IMR-90 (cell line): ENCODE measurements at regions not wholly inside any gene's neighbourhood (a gene's known extent, or its start where the extent isn't known, plus 50 kb on each side); places are given as distances from the start of the nearest gene placed in this dataset.

Source experiments
- ATAC-seq: fragments of 200-7000 bp; cut with Tn5 transposase; 2 replicates; pipeline ENCODE4 v1.9.1; 2020; ENCODE audit warnings: low read depth, mild to moderate bottlenecking, moderate library complexity
- BruUV-seq: library from RNA; stranded (reverse); fragments of 400-500 nt; replicated peaks from 2 replicates; lab custom pipeline; 2021; lab: Mats Ljungman, UMichigan
- CTCF ChIA-PET: fragments of 300-600 bp; formaldehyde crosslinking; extraction: SDS; loops from one replicate; lab custom pipeline; 2021; ENCODE audit warnings: antibody characterized with exemption; lab: Yijun Ruan, JAX
- POLR2A ChIA-PET: fragments of 300-600 bp; sonication (Branson Sonifier 250); formaldehyde crosslinking; loops from one replicate; lab custom pipeline; 2022; ENCODE audit warnings: antibody characterized with exemption; ENCODE audit not compliant: unreplicated experiment; lab: Charles Lee
- DNase-seq: peaks from one replicate; pipeline ENCODE4 v3.0.0; 2013
- H2AFZ ChIP-seq: replicated peaks from 2 replicates; pipeline ENCODE3; 2013; ENCODE audit warnings: low read length, mild to moderate bottlenecking; ENCODE audit not compliant: poor library complexity
- H2AK5ac ChIP-seq: 2 replicates; pipeline ENCODE4 v1.6.1; 2013; ENCODE audit warnings: low read depth, low read length, inconsistent platforms
- H2AK9ac ChIP-seq: replicated peaks from 2 replicates; pipeline ENCODE3; 2013; ENCODE audit warnings: mild to moderate bottlenecking, low read depth, low read length, moderate library complexity; ENCODE audit not compliant: poor library complexity
- H2BK120ac ChIP-seq: 2 replicates; pipeline ENCODE4 v1.6.1; 2013; ENCODE audit warnings: low read depth, low read length, inconsistent platforms
- H2BK15ac ChIP-seq: 3 replicates; pipeline ENCODE4 v1.6.1; 2013; ENCODE audit warnings: low read depth, low read length, inconsistent platforms
- H2BK20ac ChIP-seq: 2 replicates; pipeline ENCODE4 v1.6.1; 2013; ENCODE audit warnings: low read depth, mild to moderate bottlenecking, inconsistent platforms, low read length, moderate library complexity
- H2BK5ac ChIP-seq: 2 replicates; pipeline ENCODE4 v1.6.1; 2013; ENCODE audit warnings: mild to moderate bottlenecking, low read depth, low read length, inconsistent platforms; ENCODE audit not compliant: poor library complexity, severe bottlenecking
- H3K14ac ChIP-seq: replicated peaks from 2 replicates; pipeline ENCODE4 v1.6.1; 2013; ENCODE audit warnings: low read depth, low read length, inconsistent platforms
- H3K18ac ChIP-seq: 2 replicates; pipeline ENCODE4 v1.6.1; 2013; ENCODE audit warnings: low read depth, low read length, control low read depth
- H3K23ac ChIP-seq: 2 replicates; pipeline ENCODE4 v1.6.1; 2013; ENCODE audit warnings: low read depth, low read length, inconsistent platforms
- H3K27ac ChIP-seq: 2 replicates; pipeline ENCODE4 v1.5.1; 2013; ENCODE audit warnings: mild to moderate bottlenecking, control low read depth, low read length; ENCODE audit not compliant: insufficient read depth
- H3K27me3 ChIP-seq: 2 replicates; pipeline ENCODE4 v1.6.1; 2013; ENCODE audit warnings: low read length; ENCODE audit not compliant: control insufficient read depth, insufficient read depth
- H3K36me3 ChIP-seq: 2 replicates; pipeline ENCODE4 v1.6.1; 2013; ENCODE audit warnings: low read length, mixed read lengths; ENCODE audit not compliant: control insufficient read depth, insufficient read depth
- H3K4ac ChIP-seq: 2 replicates; pipeline ENCODE4 v1.6.1; 2013; ENCODE audit warnings: low read depth, low read length, inconsistent platforms
- H3K4me1 ChIP-seq: 2 replicates; pipeline ENCODE4 v1.6.1; 2013; ENCODE audit warnings: low read length, mixed read lengths; ENCODE audit not compliant: control insufficient read depth, insufficient read depth
- H3K4me2 ChIP-seq: 2 replicates; pipeline ENCODE4 v1.6.1; 2013; ENCODE audit warnings: low read depth, mild to moderate bottlenecking, control low read depth, low read length, moderate library complexity
- H3K4me3 ChIP-seq: 2 replicates; pipeline ENCODE4 v1.5.1; 2013; ENCODE audit warnings: low read depth, mild to moderate bottlenecking, control low read depth, low read length, moderate library complexity; ENCODE audit not compliant: insufficient read depth
- H3K56ac ChIP-seq: 2 replicates; pipeline ENCODE4 v1.6.1; 2013; ENCODE audit warnings: low read length, inconsistent platforms; ENCODE audit not compliant: insufficient read depth; ENCODE audit errors: extremely low read depth
- H3K79me1 ChIP-seq, 2 experiments: 2 replicates each; pipeline ENCODE4 v1.6.1; 2013; ENCODE audit warnings: low read length in 2 of 2, inconsistent platforms in 1 of 2, low read depth in 1 of 2
- H3K9ac ChIP-seq: 2 replicates; pipeline ENCODE4 v1.6.1; 2013; ENCODE audit warnings: low read depth, low read length, control low read depth
- H3K9me1 ChIP-seq: 2 replicates; pipeline ENCODE4 v1.6.1; 2013; ENCODE audit warnings: low read length, inconsistent platforms; ENCODE audit not compliant: insufficient read depth
- H3K9me3 ChIP-seq: 2 replicates; pipeline ENCODE4 v1.6.1; 2013; ENCODE audit warnings: low read length; ENCODE audit not compliant: control insufficient read depth, insufficient read depth
- H4K20me1 ChIP-seq: 2 replicates; pipeline ENCODE4 v1.6.1; 2013; ENCODE audit warnings: low read length, inconsistent platforms; ENCODE audit not compliant: insufficient read depth
- H4K5ac ChIP-seq: 2 replicates; pipeline ENCODE4 v1.6.1; 2013; ENCODE audit warnings: mild to moderate bottlenecking, low read depth, low read length, control low read depth
- H4K8ac ChIP-seq, 2 experiments: 2 replicates each; pipeline ENCODE4 v1.6.1; 2013; ENCODE audit warnings: low read depth in 2 of 2, low read length in 2 of 2, control low read depth in 1 of 2, inconsistent platforms in 1 of 2
- H4K91ac ChIP-seq: 2 replicates; pipeline ENCODE4 v1.6.1; 2013; ENCODE audit warnings: low read depth, low read length, inconsistent platforms; ENCODE audit not compliant: insufficient read depth
- CEBPB ChIP-seq: IDR thresholded peaks from 2 replicates; pipeline ENCODE4 v1.6.1; 2012; ENCODE audit warnings: low read depth, low read length, improper control_type of control experiment
- WGBS, 2 experiments: methylation state at CpG; one replicate each; pipeline versions ENCODE4 v1.1.5 to v1.1.7; 2013; ENCODE audit warnings: missing lambda C conversion rate in 2 of 2; ENCODE audit not compliant: insufficient read length in 1 of 2; ENCODE audit errors: extremely low coverage in 2 of 2; 5-methylcytosine and 5-hydroxymethylcytosine counted together
- dilution Hi-C: fragments of 300-500 bp; cut with HindIII; formaldehyde crosslinking; loops from one replicate; pipeline ENCODE4 v1.14.3; 2018; ENCODE audit warnings: low sequenced_read_pairs; ENCODE audit not compliant: unreplicated experiment
- in situ Hi-C: fragments of 300-500 bp; cut with MboI; formaldehyde crosslinking; loops from 3 replicates; pipeline ENCODE4 v1.14.3; 2019; ENCODE audit warnings: low sequenced_read_pairs, inconsistent platforms, mixed read lengths
- intact Hi-C: fragments of 100-400 bp; cut with micrococcal nuclease; formaldehyde crosslinking; loops from 2 replicates; pipeline ENCODE4 v1.10.0; 2022
- TF ChIP-seq, protein P1 (sequence below): fragments of 150-350 bp; IDR thresholded peaks from 2 replicates; pipeline ENCODE4 v1.6.1; 2017; ENCODE audit warnings: mild to moderate bottlenecking, antibody characterized with exemption, low read length, low read depth

DNA sequence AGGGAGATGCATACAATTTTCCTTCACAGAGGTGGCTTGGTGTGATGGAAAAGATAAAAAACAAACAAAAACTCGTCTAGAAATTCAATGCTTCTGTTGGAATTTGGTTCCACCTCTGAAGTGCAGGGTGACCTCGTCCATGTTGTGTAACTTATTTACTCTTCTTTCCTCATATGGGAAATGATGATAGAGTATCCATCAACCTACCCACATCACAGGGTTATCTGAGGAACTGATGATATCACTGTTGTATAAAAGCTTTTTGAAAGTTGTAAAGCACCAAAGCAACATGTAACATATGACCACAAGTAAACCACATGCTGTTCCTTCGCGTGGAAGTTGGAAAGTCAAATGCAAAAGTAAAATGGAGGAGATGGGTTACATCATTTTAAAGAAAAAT lies 212.0 kb upstream of the SGK1 start:
- H2BK120ac ChIP-seq, result no peak overlapping the region; the same call in 1 of the 2 replicates
- no peak overlapping the region for H2AK5ac ChIP-seq
- no peak overlapping the region for H4K91ac ChIP-seq
- no peak overlapping the region for H3K9ac ChIP-seq
- no peaks in the 10 kb centered on the region for H3K9me3 ChIP-seq
- ATAC-seq, result no peak
- peak; percentile 48 for DNase-seq
- H3K9me1 ChIP-seq, result 0 out of 2 replicates have a peak, but pooled peaks cover 4% of the 10 kb centered on the region
- dilution Hi-C loops (no loop called here), in situ Hi-C loops (no loop called here), intact Hi-C loops (no loop called here)
- ChIA-PET CTCF (no interaction called here), POLR2A (no interaction called here)
- no peak overlapping the region for H3K23ac ChIP-seq
- no peaks in the 10 kb centered on the region for H3K79me1 ChIP-seq
- H3K4me1 ChIP-seq, result peaks cover 3% of the 10 kb centered on the region
- no peaks in the 10 kb centered on the region for H3K36me3 ChIP-seq
- peak; percentile 34; the same call in 1 of the 2 replicates for TF ChIP-seq CEBPB
- TF ChIP-seq, protein P1, sequence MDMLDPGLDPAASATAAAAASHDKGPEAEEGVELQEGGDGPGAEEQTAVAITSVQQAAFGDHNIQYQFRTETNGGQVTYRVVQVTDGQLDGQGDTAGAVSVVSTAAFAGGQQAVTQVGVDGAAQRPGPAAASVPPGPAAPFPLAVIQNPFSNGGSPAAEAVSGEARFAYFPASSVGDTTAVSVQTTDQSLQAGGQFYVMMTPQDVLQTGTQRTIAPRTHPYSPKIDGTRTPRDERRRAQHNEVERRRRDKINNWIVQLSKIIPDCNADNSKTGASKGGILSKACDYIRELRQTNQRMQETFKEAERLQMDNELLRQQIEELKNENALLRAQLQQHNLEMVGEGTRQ, result no peak
- no peak overlapping the region for H3K4me3 ChIP-seq
- H2AFZ ChIP-seq, result no peak overlapping the region
- no peak overlapping the region for H3K27ac ChIP-seq
- no TSS peak for BruUV-seq
- H3K14ac ChIP-seq, result 0 out of 2 replicates have a peak overlapping the region, but pooled peaks have one; percentile 78
- no peak overlapping the region for H2BK5ac ChIP-seq
- no peak overlapping the region for H3K56ac ChIP-seq
- no CpG with 5 or more reads among the region's 4 CpGs for WGBS, 2 experiments
- no peak overlapping the region for H2BK20ac ChIP-seq
- H4K8ac ChIP-seq, result peak overlapping the region in 1 of 2 experiments; percentile 1; a peak in 1 of 4 replicates
- no peak overlapping the region for H3K4ac ChIP-seq
- H3K4me2 ChIP-seq, result no peak overlapping the region
- no peaks in the 10 kb centered on the region for H3K27me3 ChIP-seq
- H2AK9ac ChIP-seq, result no peak overlapping the region
- no peak overlapping the region for H4K5ac ChIP-seq
- H4K20me1 ChIP-seq, result no peaks in the 10 kb centered on the region
- H3K18ac ChIP-seq, result no peak overlapping the region
- no peak overlapping the region for H2BK15ac ChIP-seq
